ENCODE measurements at regions not wholly inside any gene's neighbourhood (a gene's known extent, or its start where the extent isn't known, plus 50 kb on each side); places are given as distances from the start of the nearest gene placed in this dataset.

- Histone ChIP-seq H3K4me3 (no peak overlapping the region), H3K4me1 (no peaks in the 10 kb centered on the region), H3K4me2 (no peak overlapping the region), H3K27ac (no peak overlapping the region), H3K9me3 (no peaks in the 10 kb centered on the region)
- ATAC-seq (peak in 1 of 2 experiments; percentile 22; a peak in 2 of 6 replicates), FAIRE-seq (no peak), DNase-seq (ENCODE audit: low read depth in 1 of 2, low spot score in 1 of 2) (no peak)
- CTCF ChIA-PET = interaction anchor here (1.4 kb wide), 1 partner anchor 122 kb away, joined by 3 read pairs; no protein-coding TSS in a partner anchor
- POLR2A ChIA-PET = no interaction called here
- 16% methylated on average over 9 of the region's 9 CpGs for WGBS (ENCODE audit: missing lambda C conversion rate)
- TF ChIP-seq POLR2A (IDR thresholded peaks at IDR 0.05; ENCODE audit: low read length) = no peak
These were observed 234.0 kb downstream of the ETNK1 start for GRCh38 chr12:22858849-22859570.

GRCh38 chr12:22860926-22861325 is 236.0 kb downstream of the ETNK1 start:
- H3K27ac ChIP-seq = no peak overlapping the region
- FAIRE-seq = no peak
- ChIA-PET POLR2A (no interaction called here), CTCF (interaction anchor here (1.4 kb wide), 1 partner anchor 10 kb away, joined by 4 read pairs; no protein-coding TSS in a partner anchor)
- WGBS (ENCODE audit: missing lambda C conversion rate) = 36% methylated on average over 3 of the region's 3 CpGs
- H3K4me2 ChIP-seq = no peak overlapping the region
- no peak for DNase-seq (ENCODE audit: low read depth in 1 of 2, low spot score in 1 of 2)
- no peak for TF ChIP-seq JUNB (IDR thresholded peaks at IDR 0.05)
- TF ChIP-seq EP300 (IDR thresholded peaks at IDR 0.05) = no peak
- no peaks in the 10 kb centered on the region for H3K4me1 ChIP-seq
- ATAC-seq = no peak
- no peaks in the 10 kb centered on the region for H3K9me3 ChIP-seq
- H3K4me3 ChIP-seq = no peak overlapping the region

DNA sequence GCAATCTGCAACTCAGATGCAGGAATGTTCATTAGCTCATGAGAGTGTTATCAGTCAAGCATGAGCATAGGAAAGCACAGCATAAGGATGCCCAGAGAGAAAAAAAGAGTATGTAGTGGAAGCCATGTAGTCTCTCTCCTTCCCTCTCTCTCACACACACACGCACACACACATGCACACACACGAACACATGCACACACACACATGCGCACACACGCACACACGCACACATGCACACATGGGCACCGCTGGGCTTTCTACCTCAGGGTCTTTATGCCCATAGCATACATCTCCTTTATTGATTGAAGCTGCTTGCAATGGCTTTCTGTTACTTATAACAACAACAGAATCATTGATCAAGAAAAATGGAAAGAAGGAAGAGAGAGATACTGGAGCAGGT is 240.9 kb downstream of the ETNK1 start:
- POLR2A ChIA-PET = no interaction called here
- DNase-seq (ENCODE audit: low read depth in 1 of 2, low spot score in 1 of 2) (no peak), ATAC-seq (no peak), FAIRE-seq (no peak)
- WGBS (ENCODE audit: missing lambda C conversion rate) = 58% methylated on average over 6 of the region's 6 CpGs
- CTCF ChIA-PET = interaction anchor here (1.0 to 1.5 kb wide), 2 partner anchors 9 to 116 kb away, joined by 3 to 5 read pairs; no protein-coding TSS in a partner anchor
- Histone ChIP-seq H3K4me2 (no peak overlapping the region), H3K4me3 (no peak overlapping the region), H3K27ac (no peak overlapping the region), H3K4me1 (no peaks in the 10 kb centered on the region), H3K9me3 (no peaks in the 10 kb centered on the region)
- no peak for TF ChIP-seq CHD4 (IDR thresholded peaks at IDR 0.05; ENCODE audit: borderline replicate concordance)

DNA sequence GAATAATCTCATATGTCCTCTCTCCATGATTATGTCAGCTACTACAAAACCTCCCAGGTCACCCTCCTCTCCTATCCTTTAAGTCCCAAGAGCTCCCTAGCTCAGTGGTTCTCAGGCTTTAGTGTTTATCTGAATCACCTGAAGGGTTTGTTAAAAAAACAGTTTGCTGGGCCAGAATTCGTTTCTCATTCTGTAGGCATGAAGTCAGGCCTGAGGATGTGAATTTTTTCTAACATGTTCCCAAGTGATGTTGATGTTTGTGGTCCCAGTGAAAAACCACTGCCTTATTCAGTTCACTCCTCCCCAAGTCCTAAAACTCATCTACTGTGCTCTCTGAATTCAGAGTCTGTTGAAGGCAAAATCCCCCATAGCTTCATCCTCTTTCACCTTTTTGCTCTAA is 241.4 kb downstream of the ETNK1 start:
- ChIA-PET CTCF (interaction anchor here (1.0 to 1.5 kb wide), 2 partner anchors 10 to 115 kb away, joined by 3 to 5 read pairs; no protein-coding TSS in a partner anchor), POLR2A (no interaction called here)
- ATAC-seq = no peak
- no peak for DNase-seq (ENCODE audit: low read depth in 1 of 2, low spot score in 1 of 2)
- FAIRE-seq = no peak
- H3K4me3 ChIP-seq = no peak overlapping the region
- 0% methylated on average over 1 of the region's 1 CpG for WGBS (ENCODE audit: missing lambda C conversion rate)
- TF ChIP-seq FOSB (CRISPR knock-in tag; IDR thresholded peaks at IDR 0.05) (no peak), MAFK (IDR thresholded peaks at IDR 0.05; ENCODE audit: partially characterized antibody) (no peak), ZFP36 (IDR thresholded peaks at IDR 0.05; ENCODE audit: borderline replicate concordance, partially characterized antibody) (no peak), CBX8 (IDR thresholded peaks at IDR 0.05) (no peak), ATOH8 (CRISPR knock-in tag; IDR thresholded peaks at IDR 0.05; ENCODE audit: low read depth) (no peak), RARB (CRISPR knock-in tag; IDR thresholded peaks at IDR 0.05) (no peak), HOXA7 (CRISPR knock-in tag; IDR thresholded peaks at IDR 0.05) (no peak), TFCP2L1 (CRISPR knock-in tag; IDR thresholded peaks at IDR 0.05) (no peak), SREBF2 (IDR thresholded peaks at IDR 0.05) (no peak)
- TF ChIP-seq, protein P1, sequence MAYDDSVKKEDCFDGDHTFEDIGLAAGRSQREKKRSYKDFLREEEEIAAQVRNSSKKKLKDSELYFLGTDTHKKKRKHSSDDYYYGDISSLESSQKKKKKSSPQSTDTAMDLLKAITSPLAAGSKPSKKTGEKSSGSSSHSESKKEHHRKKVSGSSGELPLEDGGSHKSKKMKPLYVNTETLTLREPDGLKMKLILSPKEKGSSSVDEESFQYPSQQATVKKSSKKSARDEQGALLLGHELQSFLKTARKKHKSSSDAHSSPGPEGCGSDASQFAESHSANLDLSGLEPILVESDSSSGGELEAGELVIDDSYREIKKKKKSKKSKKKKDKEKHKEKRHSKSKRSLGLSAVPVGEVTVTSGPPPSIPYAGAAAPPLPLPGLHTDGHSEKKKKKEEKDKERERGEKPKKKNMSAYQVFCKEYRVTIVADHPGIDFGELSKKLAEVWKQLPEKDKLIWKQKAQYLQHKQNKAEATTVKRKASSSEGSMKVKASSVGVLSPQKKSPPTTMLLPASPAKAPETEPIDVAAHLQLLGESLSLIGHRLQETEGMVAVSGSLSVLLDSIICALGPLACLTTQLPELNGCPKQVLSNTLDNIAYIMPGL (CRISPR knock-in tag; IDR thresholded peaks at IDR 0.05; ENCODE audit: borderline replicate concordance) = no peak
- no peak overlapping the region for H3K4me2 ChIP-seq
- H3K4me1 ChIP-seq = no peaks in the 10 kb centered on the region
- no peaks in the 10 kb centered on the region for H3K9me3 ChIP-seq
- H3K27ac ChIP-seq = no peak overlapping the region

DNA sequence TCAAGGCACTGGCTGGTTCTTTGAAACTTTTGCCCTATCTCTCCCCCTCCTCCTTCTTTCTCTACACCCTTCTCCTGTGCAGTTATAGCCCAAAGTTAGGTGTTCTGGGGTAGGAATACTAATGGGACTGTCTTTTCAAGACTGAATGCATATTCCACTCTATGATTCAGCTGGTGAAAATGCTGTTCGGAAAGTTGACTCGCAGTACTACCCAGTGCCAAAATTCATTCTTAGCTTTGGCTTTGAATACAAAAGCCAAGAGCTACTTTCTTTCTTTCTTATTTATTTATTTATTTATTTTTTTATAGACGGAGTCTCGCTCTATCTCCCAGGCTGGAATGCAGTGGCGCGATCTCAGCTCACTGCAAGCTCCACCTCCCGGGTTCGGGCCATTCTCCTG is 249.2 kb downstream of the ETNK1 start:
- H3K4me1 ChIP-seq = no peaks in the 10 kb centered on the region
- no peak for FAIRE-seq
- no peak overlapping the region for H3K4me2 ChIP-seq
- H3K4me3 ChIP-seq = no peak overlapping the region
- 60% methylated on average over 8 of the region's 8 CpGs for WGBS (ENCODE audit: missing lambda C conversion rate)
- no peak overlapping the region for H3K27ac ChIP-seq
- ChIA-PET POLR2A (no interaction called here), CTCF (interaction anchor here (0.7 kb wide), 1 partner anchor 18 kb away, joined by 3 read pairs; no protein-coding TSS in a partner anchor)
- no peak for DNase-seq (ENCODE audit: low read depth in 1 of 2, low spot score in 1 of 2)
- no peak for TF ChIP-seq PHF8 (IDR thresholded peaks at IDR 0.05; ENCODE audit: borderline replicate concordance, low read depth)
- TF ChIP-seq CEBPB (IDR thresholded peaks at IDR 0.05) = no peak
- no peak for TF ChIP-seq CHD2 (IDR thresholded peaks at IDR 0.05; ENCODE audit: low read length, partially characterized antibody)
- no peak for TF ChIP-seq RCOR1 (IDR thresholded peaks at IDR 0.05; ENCODE audit: low read depth, low read length)
- TF ChIP-seq CBX8 (IDR thresholded peaks at IDR 0.05) = no peak
- TF ChIP-seq CTCF (IDR thresholded peaks at IDR 0.05) = no peak
- no peak for TF ChIP-seq NR3C1 (IDR thresholded peaks at IDR 0.05)
- TF ChIP-seq, protein P2, sequence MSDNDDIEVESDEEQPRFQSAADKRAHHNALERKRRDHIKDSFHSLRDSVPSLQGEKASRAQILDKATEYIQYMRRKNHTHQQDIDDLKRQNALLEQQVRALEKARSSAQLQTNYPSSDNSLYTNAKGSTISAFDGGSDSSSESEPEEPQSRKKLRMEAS (IDR thresholded peaks at IDR 0.05) = no peak
- TF ChIP-seq, protein P3, sequence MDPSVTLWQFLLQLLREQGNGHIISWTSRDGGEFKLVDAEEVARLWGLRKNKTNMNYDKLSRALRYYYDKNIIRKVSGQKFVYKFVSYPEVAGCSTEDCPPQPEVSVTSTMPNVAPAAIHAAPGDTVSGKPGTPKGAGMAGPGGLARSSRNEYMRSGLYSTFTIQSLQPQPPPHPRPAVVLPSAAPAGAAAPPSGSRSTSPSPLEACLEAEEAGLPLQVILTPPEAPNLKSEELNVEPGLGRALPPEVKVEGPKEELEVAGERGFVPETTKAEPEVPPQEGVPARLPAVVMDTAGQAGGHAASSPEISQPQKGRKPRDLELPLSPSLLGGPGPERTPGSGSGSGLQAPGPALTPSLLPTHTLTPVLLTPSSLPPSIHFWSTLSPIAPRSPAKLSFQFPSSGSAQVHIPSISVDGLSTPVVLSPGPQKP (IDR thresholded peaks at IDR 0.05; ENCODE audit: low read depth, low read length) = no peak
- no peak for TF ChIP-seq EHMT2 (IDR thresholded peaks at IDR 0.05; ENCODE audit: low read depth)
- H3K9me3 ChIP-seq = no peaks in the 10 kb centered on the region
- no peak for ATAC-seq

Data from A549 (cell line).